OCI-LY3 (cell line): ENCODE measurements at regions not wholly inside any gene's neighbourhood (a gene's known extent, or its start where the extent isn't known, plus 50 kb on each side); places are given as distances from the start of the nearest gene placed in this dataset.

ENCODE experiments used
- CTCF ChIP-seq: fragments of 200-600, 300-600 bp; sonication (generic); IDR thresholded peaks from 2 replicates; pipeline ENCODE4 v1.5.1; 2014; ENCODE audit warnings: antibody characterized with exemption, low read length, low read depth
- EZH2phosphoT487 ChIP-seq: fragments of 200-600 bp; shearing (Covaris generic); IDR thresholded peaks from 2 replicates; pipeline ENCODE4 v1.6.1; 2018; ENCODE audit warnings: antibody characterized with exemption, mixed run types, low read depth

DNA sequence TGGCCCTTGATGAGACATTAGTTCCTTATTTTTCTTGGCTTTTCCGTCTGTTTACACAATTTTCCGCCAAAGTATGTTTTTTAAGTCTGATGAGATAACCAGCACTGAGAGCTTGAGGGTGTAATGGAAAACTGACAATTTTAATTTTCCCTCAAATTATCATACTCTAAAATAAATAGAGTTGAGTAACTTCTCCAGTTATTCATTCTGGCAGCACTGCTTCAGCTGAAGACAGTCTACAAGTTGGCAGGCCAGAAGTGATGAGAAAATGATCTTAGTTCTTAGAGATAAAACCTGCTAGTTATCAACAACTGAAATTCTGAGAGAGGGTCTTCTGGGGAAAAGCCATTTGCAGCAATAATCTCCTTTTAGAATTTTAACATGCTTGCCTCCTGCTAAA is 241.6 kb upstream of the TET2 start:
- TF ChIP-seq CTCF (no peak), EZH2phosphoT487 (no peak)
